ENCODE measurements at regions not wholly inside any gene's neighbourhood (a gene's known extent, or its start where the extent isn't known, plus 50 kb on each side); places are given as distances from the start of the nearest gene placed in this dataset.
"Not testable (repeated sequence)": the region's sequence is repeated elsewhere in the genome, so short reads cannot be mapped to it uniquely, and the experiment has no call there.

DNA sequence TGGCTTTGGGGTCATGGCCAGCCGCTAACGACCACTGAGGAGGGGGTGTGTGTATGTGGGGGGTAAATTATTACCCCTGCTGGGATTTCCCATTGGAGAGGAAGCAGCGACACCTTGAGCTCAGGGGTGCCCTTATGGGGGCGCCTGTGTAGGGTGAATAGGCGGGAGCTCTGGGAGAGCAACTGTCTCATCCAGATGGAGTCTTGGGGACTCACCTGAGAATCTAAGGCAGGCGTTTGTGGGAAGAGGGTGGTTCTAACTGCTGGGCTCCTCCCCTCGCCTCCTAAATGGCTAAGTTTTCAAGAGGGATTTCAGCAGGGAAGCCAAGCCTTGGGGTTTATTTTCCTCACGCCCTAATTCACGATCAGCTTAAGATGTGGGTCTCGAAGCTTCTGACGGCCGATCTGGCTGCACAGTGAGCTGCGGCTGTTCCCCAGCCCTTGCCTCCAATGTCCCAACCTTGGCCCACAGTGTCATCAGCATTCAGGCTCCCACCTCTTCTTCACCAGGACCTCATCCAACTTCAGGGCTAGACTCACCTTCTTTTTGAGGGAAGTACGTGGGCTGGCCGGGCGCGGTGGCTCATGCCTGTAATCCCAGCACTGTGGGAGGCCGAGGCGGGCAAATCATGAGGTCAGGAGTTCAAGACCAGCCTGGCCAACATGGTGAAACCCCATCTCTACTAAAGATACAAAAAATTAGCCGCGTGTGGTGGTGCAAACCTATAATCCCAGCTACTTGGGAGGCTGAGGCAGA, 136.9 kb upstream of the EEF2KMT start:
- no peak for FAIRE-seq
- no peak for DNase-seq (ENCODE audit: insufficient read length, low spot score)
- TF ChIP-seq, protein P1, sequence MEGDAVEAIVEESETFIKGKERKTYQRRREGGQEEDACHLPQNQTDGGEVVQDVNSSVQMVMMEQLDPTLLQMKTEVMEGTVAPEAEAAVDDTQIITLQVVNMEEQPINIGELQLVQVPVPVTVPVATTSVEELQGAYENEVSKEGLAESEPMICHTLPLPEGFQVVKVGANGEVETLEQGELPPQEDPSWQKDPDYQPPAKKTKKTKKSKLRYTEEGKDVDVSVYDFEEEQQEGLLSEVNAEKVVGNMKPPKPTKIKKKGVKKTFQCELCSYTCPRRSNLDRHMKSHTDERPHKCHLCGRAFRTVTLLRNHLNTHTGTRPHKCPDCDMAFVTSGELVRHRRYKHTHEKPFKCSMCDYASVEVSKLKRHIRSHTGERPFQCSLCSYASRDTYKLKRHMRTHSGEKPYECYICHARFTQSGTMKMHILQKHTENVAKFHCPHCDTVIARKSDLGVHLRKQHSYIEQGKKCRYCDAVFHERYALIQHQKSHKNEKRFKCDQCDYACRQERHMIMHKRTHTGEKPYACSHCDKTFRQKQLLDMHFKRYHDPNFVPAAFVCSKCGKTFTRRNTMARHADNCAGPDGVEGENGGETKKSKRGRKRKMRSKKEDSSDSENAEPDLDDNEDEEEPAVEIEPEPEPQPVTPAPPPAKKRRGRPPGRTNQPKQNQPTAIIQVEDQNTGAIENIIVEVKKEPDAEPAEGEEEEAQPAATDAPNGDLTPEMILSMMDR (IDR thresholded peaks at IDR 0.05; ENCODE audit: insufficient read depth, missing control alignments) = no peak

DNA sequence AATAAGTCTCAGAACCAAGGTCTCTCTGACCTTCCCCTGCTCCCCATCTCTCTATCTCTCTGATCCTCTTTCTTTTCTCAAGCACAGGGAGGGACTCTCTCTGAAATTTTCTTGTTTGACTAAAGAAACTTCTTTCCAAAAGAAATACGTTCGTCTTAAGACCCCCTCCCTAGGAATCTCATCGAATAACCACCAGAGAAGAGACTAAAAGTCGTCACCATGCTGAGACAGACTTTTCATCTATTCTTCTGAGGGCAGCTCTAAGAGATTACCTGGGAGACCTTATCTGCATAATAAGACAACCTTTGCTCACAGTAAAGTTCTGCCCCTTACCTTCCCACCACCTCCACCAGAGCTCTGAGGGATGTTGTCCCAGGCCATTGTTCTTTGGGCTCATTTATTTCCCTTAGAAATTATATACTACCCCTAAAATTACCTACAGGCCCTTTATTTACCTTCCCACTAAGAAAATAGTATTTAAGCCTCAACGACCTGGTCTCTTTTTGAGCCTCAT, 133.7 kb upstream of the EEF2KMT start:
- no peak for FAIRE-seq
- TF ChIP-seq, protein P1 (IDR thresholded peaks at IDR 0.05; ENCODE audit: insufficient read depth, missing control alignments) = no peak

DNA sequence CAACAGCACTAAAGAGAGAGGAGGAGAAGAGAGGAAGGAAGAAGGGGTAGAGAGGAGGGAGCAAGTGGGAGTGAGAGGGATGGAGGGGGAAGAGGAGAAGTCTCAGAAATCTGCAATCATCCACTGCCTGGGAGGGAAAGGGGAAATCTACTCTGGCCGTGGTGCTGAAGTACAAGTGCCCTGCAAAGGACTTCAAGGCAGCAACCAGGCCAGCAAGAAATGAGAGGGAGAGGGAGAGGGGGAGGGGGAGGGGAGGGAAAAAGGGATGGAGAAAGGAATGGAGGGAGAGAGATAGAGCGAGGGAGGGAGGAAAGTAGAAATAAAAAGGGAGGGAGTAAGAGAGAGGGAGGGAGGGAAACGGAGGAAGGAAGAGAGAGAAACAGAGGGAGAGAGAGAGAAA, 130.8 kb upstream of the EEF2KMT start:
- no peak for DNase-seq (ENCODE audit: insufficient read length, low spot score)
- FAIRE-seq = no peak
- TF ChIP-seq, protein P1 (IDR thresholded peaks at IDR 0.05; ENCODE audit: insufficient read depth, missing control alignments) = no peak

More for the DNA sequence above, 133.7 kb upstream of the EEF2KMT start:
- no peak for DNase-seq (ENCODE audit: insufficient read length, low spot score)

DNA sequence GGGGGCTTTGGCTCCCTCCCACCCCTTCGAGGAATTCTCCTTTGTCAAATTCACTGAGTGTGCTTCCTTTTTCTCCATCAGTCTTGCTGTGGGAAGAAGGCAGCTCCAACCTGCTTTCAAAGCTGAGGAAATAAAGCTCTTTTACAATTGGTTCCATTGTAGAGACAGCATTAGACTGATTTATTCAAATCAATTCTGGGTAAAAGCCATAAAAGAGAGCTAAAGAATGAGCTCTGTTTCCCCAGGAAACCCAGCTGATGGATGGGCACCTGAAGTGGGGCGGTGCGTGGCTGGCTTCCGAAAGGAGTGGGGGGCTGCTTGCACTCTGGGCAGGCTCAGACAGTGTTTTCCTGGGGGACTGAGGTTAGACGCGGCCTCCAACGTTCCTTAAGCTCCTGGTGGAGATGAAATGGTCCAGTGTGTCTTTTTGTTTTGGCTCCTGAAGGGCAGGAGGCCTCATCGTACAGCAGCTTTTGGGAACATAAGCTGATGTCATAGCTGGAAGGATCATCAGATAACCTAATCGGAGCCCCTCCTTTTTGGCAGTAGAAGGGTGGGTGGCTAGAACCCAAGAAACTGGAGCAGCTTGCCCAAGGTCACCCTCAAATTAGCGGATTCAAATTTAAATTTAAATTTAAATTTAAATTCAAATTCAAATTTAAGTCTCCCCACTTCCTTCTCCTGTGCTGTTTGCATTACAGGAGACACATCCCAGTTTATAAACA, 128.5 kb upstream of the EEF2KMT start:
- no peak for FAIRE-seq
- TF ChIP-seq, protein P1 (IDR thresholded peaks at IDR 0.05; ENCODE audit: insufficient read depth, missing control alignments) = no peak
- DNase-seq (ENCODE audit: insufficient read length, low spot score) = no peak

DNA sequence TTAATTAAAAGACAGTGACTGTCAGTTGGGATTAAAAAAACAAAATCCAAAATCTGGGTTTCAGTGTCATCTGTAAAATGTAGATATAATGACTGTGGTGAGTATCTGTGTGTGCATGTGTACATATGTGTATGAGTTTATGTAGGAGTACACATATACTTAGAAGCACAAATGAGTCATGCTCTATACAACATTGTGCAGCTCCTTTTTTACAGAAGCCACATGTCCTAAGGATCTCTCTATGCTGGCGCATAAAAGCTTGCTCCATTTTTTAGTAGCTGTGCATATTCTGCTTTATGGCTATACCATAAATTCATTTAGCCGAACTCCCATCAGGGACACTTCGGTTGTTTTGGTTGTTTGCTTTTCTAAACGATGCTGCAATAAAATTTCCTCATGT, 125.2 kb upstream of the EEF2KMT start:
- DNase-seq (ENCODE audit: insufficient read length, low spot score) (no peak), FAIRE-seq (no peak)

DNA sequence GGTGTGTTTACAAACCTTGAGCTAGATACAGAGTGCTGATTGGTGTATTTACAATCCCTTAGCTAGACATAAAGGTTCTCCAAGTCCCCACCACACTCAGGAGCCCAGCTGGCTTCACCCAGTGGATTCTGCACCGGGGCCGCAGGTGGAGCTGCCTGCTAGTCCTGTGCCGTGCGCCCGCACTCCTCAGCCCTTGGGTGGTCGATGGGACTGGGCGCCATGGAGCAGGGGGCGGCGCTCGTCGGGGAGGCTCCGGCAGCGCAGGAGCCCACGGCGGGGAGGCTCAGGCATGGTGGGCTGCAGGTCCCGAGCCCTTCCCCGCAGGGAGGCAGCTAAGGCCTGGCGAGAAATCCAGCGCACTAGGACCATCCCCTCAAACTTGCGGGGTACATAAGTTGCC, 124.2 kb upstream of the EEF2KMT start:
- not testable (repeated sequence) for FAIRE-seq; DNase-seq (ENCODE audit: insufficient read length, low spot score)

More for the DNA sequence above, 125.2 kb upstream of the EEF2KMT start:
- TF ChIP-seq, protein P1 (IDR thresholded peaks at IDR 0.05; ENCODE audit: insufficient read depth, missing control alignments) = no peak

DNA sequence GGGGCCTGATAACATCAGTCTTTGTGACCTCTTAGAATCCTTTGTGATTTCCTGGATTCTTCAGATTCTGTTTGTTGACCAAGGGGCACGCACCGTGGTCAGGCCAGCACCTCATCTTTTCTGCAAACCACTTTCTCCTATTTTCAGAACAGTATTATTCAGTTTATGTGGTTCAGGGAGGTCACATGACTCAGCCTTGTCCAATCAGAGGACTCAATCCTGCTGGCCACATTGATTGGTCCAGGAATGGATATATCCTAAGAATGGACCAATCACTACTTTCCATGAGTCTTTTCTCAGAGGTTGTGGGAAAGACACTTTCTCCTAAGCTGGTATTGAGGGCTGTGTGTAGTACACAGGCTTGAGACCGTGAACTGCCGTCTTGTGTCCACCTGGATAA, 123.1 kb upstream of the EEF2KMT start:
- no peak for DNase-seq (ENCODE audit: insufficient read length, low spot score)
- TF ChIP-seq, protein P1 (IDR thresholded peaks at IDR 0.05; ENCODE audit: insufficient read depth, missing control alignments) = no peak
- FAIRE-seq = no peak
